ENCODE measurements at regions not wholly inside any gene's neighbourhood (a gene's known extent, or its start where the extent isn't known, plus 50 kb on each side); places are given as distances from the start of the nearest gene placed in this dataset.
A peak's percentile ranks its signal among the peaks of the same experiment; 100 is the strongest.

- TF ChIP-seq, protein P1, sequence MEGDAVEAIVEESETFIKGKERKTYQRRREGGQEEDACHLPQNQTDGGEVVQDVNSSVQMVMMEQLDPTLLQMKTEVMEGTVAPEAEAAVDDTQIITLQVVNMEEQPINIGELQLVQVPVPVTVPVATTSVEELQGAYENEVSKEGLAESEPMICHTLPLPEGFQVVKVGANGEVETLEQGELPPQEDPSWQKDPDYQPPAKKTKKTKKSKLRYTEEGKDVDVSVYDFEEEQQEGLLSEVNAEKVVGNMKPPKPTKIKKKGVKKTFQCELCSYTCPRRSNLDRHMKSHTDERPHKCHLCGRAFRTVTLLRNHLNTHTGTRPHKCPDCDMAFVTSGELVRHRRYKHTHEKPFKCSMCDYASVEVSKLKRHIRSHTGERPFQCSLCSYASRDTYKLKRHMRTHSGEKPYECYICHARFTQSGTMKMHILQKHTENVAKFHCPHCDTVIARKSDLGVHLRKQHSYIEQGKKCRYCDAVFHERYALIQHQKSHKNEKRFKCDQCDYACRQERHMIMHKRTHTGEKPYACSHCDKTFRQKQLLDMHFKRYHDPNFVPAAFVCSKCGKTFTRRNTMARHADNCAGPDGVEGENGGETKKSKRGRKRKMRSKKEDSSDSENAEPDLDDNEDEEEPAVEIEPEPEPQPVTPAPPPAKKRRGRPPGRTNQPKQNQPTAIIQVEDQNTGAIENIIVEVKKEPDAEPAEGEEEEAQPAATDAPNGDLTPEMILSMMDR (IDR thresholded peaks at IDR 0.05; ENCODE audit: low read length), result peak; percentile 98
- no peak for TF ChIP-seq EZH2phosphoT487 (IDR thresholded peaks at IDR 0.05; ENCODE audit: low read length)
Measured at GRCh38 chr11:123246749-123247495, 51.9 kb upstream of the CLMP start.

Measured in MM.1S (cell line).